SK-N-SH treated with all-trans-retinoic acid at 6 μM for 48 hours (cell line): ENCODE measurements at regions not wholly inside any gene's neighbourhood (a gene's known extent, or its start where the extent isn't known, plus 50 kb on each side); places are given as distances from the start of the nearest gene placed in this dataset.

Experiments
- ARNTL ChIP-seq: fragments of 450-650 bp; formaldehyde crosslinking; IDR thresholded peaks from 2 replicates; pipeline ENCODE4 v1.5.0; 2020; ENCODE audit warnings: low read depth, mild to moderate bottlenecking, moderate library complexity, borderline replicate concordance
- BACH2 ChIP-seq: fragments of 250-450 bp; sonication (Bioruptor Pico); IDR thresholded peaks from 2 replicates; pipeline ENCODE4 v1.9.0; 2021; ENCODE audit warnings: mild to moderate bottlenecking, borderline replicate concordance
- PPARA ChIP-seq: fragments of 250-450 bp; sonication (Bioruptor Pico); IDR thresholded peaks from 2 replicates; pipeline ENCODE4 v1.5.0; 2020; ENCODE audit warnings: mild to moderate bottlenecking, borderline replicate concordance
- RARB ChIP-seq: fragments of 250-450 bp; sonication (Bioruptor Pico); IDR thresholded peaks from 2 replicates; pipeline ENCODE4 v1.8.0; 2021; ENCODE audit warnings: mild to moderate bottlenecking, moderate library complexity
- SNAI2 ChIP-seq: fragments of 250-450 bp; sonication (Bioruptor Pico); IDR thresholded peaks from 2 replicates; pipeline ENCODE4 v1.5.0; 2020; ENCODE audit warnings: mild to moderate bottlenecking, moderate library complexity
- TCF4 ChIP-seq: fragments of 250-450 bp; sonication (Bioruptor Pico); IDR thresholded peaks from 2 replicates; pipeline ENCODE4 v1.8.0; 2021; ENCODE audit warnings: mild to moderate bottlenecking, moderate library complexity, borderline replicate concordance
- ZC3H10 ChIP-seq: fragments of 250-450 bp; sonication (Bioruptor Pico); IDR thresholded peaks from 2 replicates; pipeline ENCODE4 v1.5.1; 2021; ENCODE audit warnings: mild to moderate bottlenecking, moderate library complexity
- ZFP3 ChIP-seq: fragments of 250-450 bp; sonication (Bioruptor Pico); IDR thresholded peaks from 2 replicates; pipeline ENCODE4 v1.5.0; 2020; ENCODE audit warnings: mild to moderate bottlenecking, moderate library complexity
- ZFP30 ChIP-seq: fragments of 450-650 bp; formaldehyde crosslinking; IDR thresholded peaks from 2 replicates; pipeline ENCODE4 v1.5.0; 2022; ENCODE audit warnings: mild to moderate bottlenecking, moderate library complexity
- ZNF565 ChIP-seq: fragments of 450-650 bp; formaldehyde crosslinking; conservative IDR thresholded peaks from 2 replicates; pipeline ENCODE4 v1.5.0; 2020; ENCODE audit warnings: low read depth, mild to moderate bottlenecking, moderate library complexity
- TF ChIP-seq, protein P1 (sequence below): fragments of 250-450 bp; sonication (Bioruptor Pico); IDR thresholded peaks from 2 replicates; pipeline ENCODE4 v1.8.0; 2020; ENCODE audit warnings: mild to moderate bottlenecking, moderate library complexity, borderline replicate concordance
- TF ChIP-seq, protein P2 (sequence below): fragments of 250-450 bp; sonication (Bioruptor Pico); IDR thresholded peaks from 2 replicates; pipeline ENCODE4 v1.5.0; 2020; ENCODE audit warnings: mild to moderate bottlenecking, moderate library complexity
- TF ChIP-seq, protein P3 (sequence below): fragments of 250-450 bp; sonication (Bioruptor Pico); IDR thresholded peaks from 2 replicates; pipeline ENCODE4 v1.5.1; 2020; ENCODE audit warnings: low read depth, mild to moderate bottlenecking, moderate library complexity
- TF ChIP-seq, protein P4 (sequence below): fragments of 250-450 bp; sonication (Bioruptor Pico); IDR thresholded peaks from 2 replicates; pipeline ENCODE4 v1.8.0; 2021; ENCODE audit warnings: low read depth, mild to moderate bottlenecking, moderate library complexity, borderline replicate concordance

DNA sequence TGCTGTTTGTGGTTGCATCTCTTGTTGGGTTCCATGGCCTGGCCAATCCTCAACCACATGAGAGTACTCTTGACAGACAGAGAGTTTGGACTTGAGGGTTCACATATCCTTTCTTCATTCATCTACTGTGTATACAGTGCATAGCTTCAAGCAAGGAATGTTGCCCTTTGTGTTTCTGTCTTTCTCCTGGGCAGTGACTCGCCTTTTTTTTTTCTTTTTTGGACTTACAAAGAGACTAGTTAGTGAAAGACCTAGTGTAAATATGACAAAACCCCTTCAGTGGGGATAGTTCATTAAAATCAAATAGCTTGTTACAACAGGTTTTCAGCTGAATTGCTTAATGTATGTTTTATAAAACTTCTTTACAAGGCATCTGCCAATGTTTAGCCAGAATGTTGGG is 290.2 kb downstream of the FGFR2 start:
- TF ChIP-seq TCF4 (CRISPR knock-in tag) (no peak), ZFP3 (CRISPR knock-in tag) (no peak), PPARA (CRISPR knock-in tag) (no peak), ZFP30 (CRISPR knock-in tag) (no peak), ZC3H10 (CRISPR knock-in tag) (no peak), ZNF565 (CRISPR knock-in tag) (no peak), RARB (CRISPR knock-in tag) (no peak), ARNTL (CRISPR knock-in tag) (no peak), SNAI2 (CRISPR knock-in tag) (no peak), BACH2 (CRISPR knock-in tag) (no peak)
- TF ChIP-seq, protein P1, sequence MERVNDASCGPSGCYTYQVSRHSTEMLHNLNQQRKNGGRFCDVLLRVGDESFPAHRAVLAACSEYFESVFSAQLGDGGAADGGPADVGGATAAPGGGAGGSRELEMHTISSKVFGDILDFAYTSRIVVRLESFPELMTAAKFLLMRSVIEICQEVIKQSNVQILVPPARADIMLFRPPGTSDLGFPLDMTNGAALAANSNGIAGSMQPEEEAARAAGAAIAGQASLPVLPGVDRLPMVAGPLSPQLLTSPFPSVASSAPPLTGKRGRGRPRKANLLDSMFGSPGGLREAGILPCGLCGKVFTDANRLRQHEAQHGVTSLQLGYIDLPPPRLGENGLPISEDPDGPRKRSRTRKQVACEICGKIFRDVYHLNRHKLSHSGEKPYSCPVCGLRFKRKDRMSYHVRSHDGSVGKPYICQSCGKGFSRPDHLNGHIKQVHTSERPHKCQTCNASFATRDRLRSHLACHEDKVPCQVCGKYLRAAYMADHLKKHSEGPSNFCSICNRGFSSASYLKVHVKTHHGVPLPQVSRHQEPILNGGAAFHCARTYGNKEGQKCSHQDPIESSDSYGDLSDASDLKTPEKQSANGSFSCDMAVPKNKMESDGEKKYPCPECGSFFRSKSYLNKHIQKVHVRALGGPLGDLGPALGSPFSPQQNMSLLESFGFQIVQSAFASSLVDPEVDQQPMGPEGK (CRISPR knock-in tag): no peak
- TF ChIP-seq, protein P2, sequence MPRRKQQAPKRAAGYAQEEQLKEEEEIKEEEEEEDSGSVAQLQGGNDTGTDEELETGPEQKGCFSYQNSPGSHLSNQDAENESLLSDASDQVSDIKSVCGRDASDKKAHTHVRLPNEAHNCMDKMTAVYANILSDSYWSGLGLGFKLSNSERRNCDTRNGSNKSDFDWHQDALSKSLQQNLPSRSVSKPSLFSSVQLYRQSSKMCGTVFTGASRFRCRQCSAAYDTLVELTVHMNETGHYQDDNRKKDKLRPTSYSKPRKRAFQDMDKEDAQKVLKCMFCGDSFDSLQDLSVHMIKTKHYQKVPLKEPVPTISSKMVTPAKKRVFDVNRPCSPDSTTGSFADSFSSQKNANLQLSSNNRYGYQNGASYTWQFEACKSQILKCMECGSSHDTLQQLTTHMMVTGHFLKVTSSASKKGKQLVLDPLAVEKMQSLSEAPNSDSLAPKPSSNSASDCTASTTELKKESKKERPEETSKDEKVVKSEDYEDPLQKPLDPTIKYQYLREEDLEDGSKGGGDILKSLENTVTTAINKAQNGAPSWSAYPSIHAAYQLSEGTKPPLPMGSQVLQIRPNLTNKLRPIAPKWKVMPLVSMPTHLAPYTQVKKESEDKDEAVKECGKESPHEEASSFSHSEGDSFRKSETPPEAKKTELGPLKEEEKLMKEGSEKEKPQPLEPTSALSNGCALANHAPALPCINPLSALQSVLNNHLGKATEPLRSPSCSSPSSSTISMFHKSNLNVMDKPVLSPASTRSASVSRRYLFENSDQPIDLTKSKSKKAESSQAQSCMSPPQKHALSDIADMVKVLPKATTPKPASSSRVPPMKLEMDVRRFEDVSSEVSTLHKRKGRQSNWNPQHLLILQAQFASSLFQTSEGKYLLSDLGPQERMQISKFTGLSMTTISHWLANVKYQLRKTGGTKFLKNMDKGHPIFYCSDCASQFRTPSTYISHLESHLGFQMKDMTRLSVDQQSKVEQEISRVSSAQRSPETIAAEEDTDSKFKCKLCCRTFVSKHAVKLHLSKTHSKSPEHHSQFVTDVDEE: no peak
- TF ChIP-seq, protein P3, sequence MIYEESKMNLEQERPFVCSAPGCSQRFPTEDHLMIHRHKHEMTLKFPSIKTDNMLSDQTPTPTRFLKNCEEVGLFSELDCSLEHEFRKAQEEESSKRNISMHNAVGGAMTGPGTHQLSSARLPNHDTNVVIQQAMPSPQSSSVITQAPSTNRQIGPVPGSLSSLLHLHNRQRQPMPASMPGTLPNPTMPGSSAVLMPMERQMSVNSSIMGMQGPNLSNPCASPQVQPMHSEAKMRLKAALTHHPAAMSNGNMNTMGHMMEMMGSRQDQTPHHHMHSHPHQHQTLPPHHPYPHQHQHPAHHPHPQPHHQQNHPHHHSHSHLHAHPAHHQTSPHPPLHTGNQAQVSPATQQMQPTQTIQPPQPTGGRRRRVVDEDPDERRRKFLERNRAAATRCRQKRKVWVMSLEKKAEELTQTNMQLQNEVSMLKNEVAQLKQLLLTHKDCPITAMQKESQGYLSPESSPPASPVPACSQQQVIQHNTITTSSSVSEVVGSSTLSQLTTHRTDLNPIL (CRISPR knock-in tag): no peak
- TF ChIP-seq, protein P4, sequence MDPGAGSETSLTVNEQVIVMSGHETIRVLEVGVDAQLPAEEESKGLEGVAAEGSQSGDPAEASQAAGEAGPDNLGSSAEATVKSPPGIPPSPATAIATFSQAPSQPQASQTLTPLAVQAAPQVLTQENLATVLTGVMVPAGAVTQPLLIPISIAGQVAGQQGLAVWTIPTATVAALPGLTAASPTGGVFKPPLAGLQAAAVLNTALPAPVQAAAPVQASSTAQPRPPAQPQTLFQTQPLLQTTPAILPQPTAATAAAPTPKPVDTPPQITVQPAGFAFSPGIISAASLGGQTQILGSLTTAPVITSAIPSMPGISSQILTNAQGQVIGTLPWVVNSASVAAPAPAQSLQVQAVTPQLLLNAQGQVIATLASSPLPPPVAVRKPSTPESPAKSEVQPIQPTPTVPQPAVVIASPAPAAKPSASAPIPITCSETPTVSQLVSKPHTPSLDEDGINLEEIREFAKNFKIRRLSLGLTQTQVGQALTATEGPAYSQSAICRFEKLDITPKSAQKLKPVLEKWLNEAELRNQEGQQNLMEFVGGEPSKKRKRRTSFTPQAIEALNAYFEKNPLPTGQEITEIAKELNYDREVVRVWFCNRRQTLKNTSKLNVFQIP (CRISPR knock-in tag): no peak
